ENCODE measurements at regions not wholly inside any gene's neighbourhood (a gene's known extent, or its start where the extent isn't known, plus 50 kb on each side); places are given as distances from the start of the nearest gene placed in this dataset.

- no peak for TF ChIP-seq CTCF (IDR thresholded peaks at IDR 0.05; ENCODE audit: insufficient read depth, missing control alignments)
- FAIRE-seq (no peak), DNase-seq (ENCODE audit: insufficient read length, low spot score) (no peak)
Measured at GRCh38 chr20:39946931-39947330, 742.1 kb downstream of the MAFB start.

- DNase-seq (ENCODE audit: insufficient read length, low spot score) (no peak), FAIRE-seq (no peak)
- TF ChIP-seq CTCF (IDR thresholded peaks at IDR 0.05; ENCODE audit: insufficient read depth, missing control alignments): no peak
Measured at GRCh38 chr20:39946053-39946810, 742.8 kb downstream of the MAFB start.

- DNase-seq (ENCODE audit: insufficient read length, low spot score): no peak
- TF ChIP-seq CTCF (IDR thresholded peaks at IDR 0.05; ENCODE audit: insufficient read depth, missing control alignments): no peak
- FAIRE-seq: no peak
Measured at GRCh38 chr20:39944861-39945260, 744.2 kb downstream of the MAFB start.

GRCh38 chr20:39943336-39943735 lies 745.7 kb downstream of the MAFB start:
- no peak for FAIRE-seq
- DNase-seq (ENCODE audit: insufficient read length, low spot score): no peak
- TF ChIP-seq CTCF (IDR thresholded peaks at IDR 0.05; ENCODE audit: insufficient read depth, missing control alignments): no peak

GRCh38 chr20:39941245-39941644 lies 747.8 kb downstream of the MAFB start:
- no peak for DNase-seq (ENCODE audit: insufficient read length, low spot score)
- TF ChIP-seq CTCF (IDR thresholded peaks at IDR 0.05; ENCODE audit: insufficient read depth, missing control alignments): no peak
- no peak for FAIRE-seq

GRCh38 chr20:39939241-39939865 lies 749.7 kb downstream of the MAFB start:
- no peak for TF ChIP-seq CTCF (IDR thresholded peaks at IDR 0.05; ENCODE audit: insufficient read depth, missing control alignments)
- FAIRE-seq: no peak
- DNase-seq (ENCODE audit: insufficient read length, low spot score): no peak

GRCh38 chr20:39936401-39936800 lies 752.6 kb downstream of the MAFB start:
- TF ChIP-seq CTCF (IDR thresholded peaks at IDR 0.05; ENCODE audit: insufficient read depth, missing control alignments): no peak
- FAIRE-seq (no peak), DNase-seq (ENCODE audit: insufficient read length, low spot score) (no peak)

Data from D721Med (cell line).